ENCODE measurements at regions not wholly inside any gene's neighbourhood (a gene's known extent, or its start where the extent isn't known, plus 50 kb on each side); places are given as distances from the start of the nearest gene placed in this dataset.

- no peak for TF ChIP-seq RXRA (IDR thresholded peaks at IDR 0.05; ENCODE audit: insufficient read depth, low read depth, low read length)
- TF ChIP-seq MAX (IDR thresholded peaks at IDR 0.05) = no peak
- TF ChIP-seq SP1 (IDR thresholded peaks at IDR 0.05; ENCODE audit: low read depth, low read length) = no peak
- no peak for TF ChIP-seq TCF12 (IDR thresholded peaks at IDR 0.05; ENCODE audit: low read depth, low read length)
- no peak for TF ChIP-seq HDAC2 (IDR thresholded peaks at IDR 0.05; ENCODE audit: borderline replicate concordance in 1 of 2, low read depth in 2 of 2, low read length in 2 of 2)
- TF ChIP-seq, protein P1, sequence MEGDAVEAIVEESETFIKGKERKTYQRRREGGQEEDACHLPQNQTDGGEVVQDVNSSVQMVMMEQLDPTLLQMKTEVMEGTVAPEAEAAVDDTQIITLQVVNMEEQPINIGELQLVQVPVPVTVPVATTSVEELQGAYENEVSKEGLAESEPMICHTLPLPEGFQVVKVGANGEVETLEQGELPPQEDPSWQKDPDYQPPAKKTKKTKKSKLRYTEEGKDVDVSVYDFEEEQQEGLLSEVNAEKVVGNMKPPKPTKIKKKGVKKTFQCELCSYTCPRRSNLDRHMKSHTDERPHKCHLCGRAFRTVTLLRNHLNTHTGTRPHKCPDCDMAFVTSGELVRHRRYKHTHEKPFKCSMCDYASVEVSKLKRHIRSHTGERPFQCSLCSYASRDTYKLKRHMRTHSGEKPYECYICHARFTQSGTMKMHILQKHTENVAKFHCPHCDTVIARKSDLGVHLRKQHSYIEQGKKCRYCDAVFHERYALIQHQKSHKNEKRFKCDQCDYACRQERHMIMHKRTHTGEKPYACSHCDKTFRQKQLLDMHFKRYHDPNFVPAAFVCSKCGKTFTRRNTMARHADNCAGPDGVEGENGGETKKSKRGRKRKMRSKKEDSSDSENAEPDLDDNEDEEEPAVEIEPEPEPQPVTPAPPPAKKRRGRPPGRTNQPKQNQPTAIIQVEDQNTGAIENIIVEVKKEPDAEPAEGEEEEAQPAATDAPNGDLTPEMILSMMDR (IDR thresholded peaks at IDR 0.05; ENCODE audit: control extremely low read depth in 1 of 3, insufficient read depth in 1 of 3, low read depth in 1 of 3, low read length in 3 of 3) = no peak
These were observed 344.5 kb downstream of the RWDD3 start for GRCh38 chr1:95578462-95578861.

Measured in H1 (cell line).